ENCODE measurements at regions not wholly inside any gene's neighbourhood (a gene's known extent, or its start where the extent isn't known, plus 50 kb on each side); places are given as distances from the start of the nearest gene placed in this dataset.
"Not testable (repeated sequence)": the region's sequence is repeated elsewhere in the genome, so short reads cannot be mapped to it uniquely, and the experiment has no call there.

GRCh38 chr5:17412760-17413671 is 85.0 kb upstream of the TAF11L2 start:
- no peaks in the 10 kb centered on the region for H3K36me3 Mint-ChIP-seq
- peak in 1 of 2 donors; percentile 41 for ATAC-seq (ENCODE audit: low read depth in 2 of 2)
- DNase-seq: no peak
- H3K4me1 Mint-ChIP-seq: peaks cover 0 to 12% (median 10%) of the 10 kb centered on the region in 3 donors
- H3K4me3 Mint-ChIP-seq: no peak overlapping the region
- peaks cover 0 to 7% (median 6%) of the 10 kb centered on the region in 3 donors for H3K27me3 Mint-ChIP-seq
- peaks cover 0 to 1% (median 0%) of the 10 kb centered on the region in 7 donors for H3K9me3 Mint-ChIP-seq
- peak overlapping the region in 1 of 6 donors; percentile 56 for H3K27ac Mint-ChIP-seq

GRCh38 chr5:17413691-17414090 is 84.3 kb upstream of the TAF11L2 start:
- no peak overlapping the region for H3K4me3 Mint-ChIP-seq
- ATAC-seq (ENCODE audit: low read depth in 2 of 2): no peak
- H3K27me3 Mint-ChIP-seq: peaks cover 0 to 7% (median 6%) of the 10 kb centered on the region in 3 donors
- DNase-seq: no peak
- peaks cover 0 to 1% (median 0%) of the 10 kb centered on the region in 7 donors for H3K9me3 Mint-ChIP-seq
- no peak overlapping the region for H3K27ac Mint-ChIP-seq
- H3K4me1 Mint-ChIP-seq: peaks cover 0 to 12% (median 10%) of the 10 kb centered on the region in 3 donors
- no peaks in the 10 kb centered on the region for H3K36me3 Mint-ChIP-seq

GRCh38 chr5:17415321-17415758 is 82.7 kb upstream of the TAF11L2 start:
- no peak overlapping the region for H3K27ac Mint-ChIP-seq
- DNase-seq (no peak), ATAC-seq (ENCODE audit: low read depth in 2 of 2) (no peak)
- peaks cover 0 to 1% (median 0%) of the 10 kb centered on the region in 7 donors for H3K9me3 Mint-ChIP-seq
- no peak overlapping the region for H3K4me3 Mint-ChIP-seq
- H3K36me3 Mint-ChIP-seq: no peaks in the 10 kb centered on the region
- H3K27me3 Mint-ChIP-seq: peaks cover 0 to 7% (median 6%) of the 10 kb centered on the region in 3 donors
- H3K4me1 Mint-ChIP-seq: peaks cover 0 to 12% (median 10%) of the 10 kb centered on the region in 3 donors

GRCh38 chr5:17416374-17416773 is 81.7 kb upstream of the TAF11L2 start:
- not testable (repeated sequence) for H3K27ac Mint-ChIP-seq, H3K36me3 Mint-ChIP-seq, H3K4me3 Mint-ChIP-seq

GRCh38 chr5:17424674-17425073 is 73.4 kb upstream of the TAF11L2 start:
- Mint-ChIP-seq H3K27me3 (no peaks in the 10 kb centered on the region), H3K9me3 (peaks cover 0 to 3% (median 0%) of the 10 kb centered on the region in 7 donors), H3K36me3 (peaks cover 0 to 4% of the 10 kb centered on the region in 2 donors), H3K4me1 (peaks cover 10 to 19% (median 14%) of the 10 kb centered on the region in 3 donors), H3K4me3 (no peak overlapping the region), H3K27ac (no peak overlapping the region)
- no peak for DNase-seq
- ATAC-seq (ENCODE audit: low read depth in 2 of 2): no peak

More at GRCh38 chr5:17416374-17416773, 81.7 kb upstream of the TAF11L2 start:
- H3K9me3 Mint-ChIP-seq; ATAC-seq (ENCODE audit: low read depth in 2 of 2); DNase-seq; H3K27me3 Mint-ChIP-seq: not testable (repeated sequence)
- peaks cover 0 to 12% (median 10%) of the 10 kb centered on the region in 3 donors for H3K4me1 Mint-ChIP-seq

- peak overlapping the region in 2 of 6 donors; percentile 25 to 27 for H3K27ac Mint-ChIP-seq
- DNase-seq: no peak
- peaks cover 0 to 3% (median 0%) of the 10 kb centered on the region in 7 donors for H3K9me3 Mint-ChIP-seq
- no peak for ATAC-seq (ENCODE audit: low read depth in 2 of 2)
- no peaks in the 10 kb centered on the region for H3K27me3 Mint-ChIP-seq
- peaks cover 10 to 19% (median 14%) of the 10 kb centered on the region in 3 donors for H3K4me1 Mint-ChIP-seq
- H3K4me3 Mint-ChIP-seq: no peak overlapping the region
- peaks cover 0 to 4% of the 10 kb centered on the region in 2 donors for H3K36me3 Mint-ChIP-seq
Measured at GRCh38 chr5:17425385-17426070, 72.5 kb upstream of the TAF11L2 start.

- Mint-ChIP-seq H3K4me3 (peak overlapping the region in 1 of 8 donors; percentile 13), H3K36me3 (peaks cover 0 to 4% of the 10 kb centered on the region in 2 donors), H3K27me3 (no peaks in the 10 kb centered on the region), H3K9me3 (peaks cover 0 to 3% (median 0%) of the 10 kb centered on the region in 7 donors), H3K27ac (peak overlapping the region in 2 of 6 donors; percentile 25 to 67), H3K4me1 (peaks cover 10 to 19% (median 14%) of the 10 kb centered on the region in 3 donors)
- ATAC-seq (ENCODE audit: low read depth in 2 of 2): peak in 1 of 2 donors; percentile 23
- DNase-seq: no peak
Measured at GRCh38 chr5:17426104-17426749, 71.8 kb upstream of the TAF11L2 start.

- H3K27me3 Mint-ChIP-seq: no peaks in the 10 kb centered on the region
- H3K27ac Mint-ChIP-seq: peak overlapping the region in 1 of 6 donors; percentile 1
- peaks cover 0 to 4% (median 0%) of the 10 kb centered on the region in 7 donors for H3K9me3 Mint-ChIP-seq
- DNase-seq (no peak), ATAC-seq (ENCODE audit: low read depth in 2 of 2) (no peak)
- H3K4me1 Mint-ChIP-seq: peaks cover 10 to 26% (median 22%) of the 10 kb centered on the region in 3 donors
- H3K36me3 Mint-ChIP-seq: peaks cover 0 to 4% of the 10 kb centered on the region in 2 donors
- no peak overlapping the region for H3K4me3 Mint-ChIP-seq
Measured at GRCh38 chr5:17428176-17428800, 69.7 kb upstream of the TAF11L2 start.

- Mint-ChIP-seq H3K36me3 (no peaks in the 10 kb centered on the region), H3K4me1 (peaks cover 4 to 26% (median 17%) of the 10 kb centered on the region in 3 donors), H3K9me3 (peaks cover 0 to 1% (median 0%) of the 10 kb centered on the region in 7 donors), H3K4me3 (no peak overlapping the region), H3K27me3 (no peaks in the 10 kb centered on the region), H3K27ac (no peak overlapping the region)
- no peak for ATAC-seq (ENCODE audit: low read depth in 2 of 2)
- DNase-seq: no peak
Measured at GRCh38 chr5:17429353-17429752, 68.7 kb upstream of the TAF11L2 start.

GRCh38 chr5:17430241-17430640 is 67.8 kb upstream of the TAF11L2 start:
- Mint-ChIP-seq H3K9me3 (peaks cover 0 to 1% (median 0%) of the 10 kb centered on the region in 7 donors), H3K4me1 (peaks cover 4 to 28% (median 17%) of the 10 kb centered on the region in 3 donors), H3K27me3 (no peaks in the 10 kb centered on the region), H3K27ac (no peak overlapping the region), H3K36me3 (no peaks in the 10 kb centered on the region), H3K4me3 (no peak overlapping the region)
- ATAC-seq (ENCODE audit: low read depth in 2 of 2) (no peak), DNase-seq (no peak)

- Mint-ChIP-seq H3K36me3 (no peaks in the 10 kb centered on the region), H3K27me3 (no peaks in the 10 kb centered on the region), H3K4me3 (no peak overlapping the region), H3K27ac (no peak overlapping the region), H3K9me3 (peaks cover 0 to 1% (median 0%) of the 10 kb centered on the region in 7 donors), H3K4me1 (peaks cover 14 to 30% (median 26%) of the 10 kb centered on the region in 3 donors)
- no peak for ATAC-seq (ENCODE audit: low read depth in 2 of 2)
- DNase-seq: no peak
Measured at GRCh38 chr5:17431272-17432050, 66.6 kb upstream of the TAF11L2 start.

- Mint-ChIP-seq H3K36me3 (no peaks in the 10 kb centered on the region), H3K4me1 (peaks cover 25 to 38% (median 34%) of the 10 kb centered on the region in 3 donors), H3K27ac (peak overlapping the region in 1 of 6 donors; percentile 36), H3K27me3 (no peaks in the 10 kb centered on the region), H3K4me3 (no peak overlapping the region), H3K9me3 (peaks cover 0 to 1% (median 0%) of the 10 kb centered on the region in 7 donors)
- DNase-seq (no peak), ATAC-seq (ENCODE audit: low read depth in 2 of 2) (no peak)
Measured at GRCh38 chr5:17432569-17432968, 65.5 kb upstream of the TAF11L2 start.

Measured in naive B cell (primary cell).